ENCODE measurements at regions not wholly inside any gene's neighbourhood (a gene's known extent, or its start where the extent isn't known, plus 50 kb on each side); places are given as distances from the start of the nearest gene placed in this dataset.

DNA sequence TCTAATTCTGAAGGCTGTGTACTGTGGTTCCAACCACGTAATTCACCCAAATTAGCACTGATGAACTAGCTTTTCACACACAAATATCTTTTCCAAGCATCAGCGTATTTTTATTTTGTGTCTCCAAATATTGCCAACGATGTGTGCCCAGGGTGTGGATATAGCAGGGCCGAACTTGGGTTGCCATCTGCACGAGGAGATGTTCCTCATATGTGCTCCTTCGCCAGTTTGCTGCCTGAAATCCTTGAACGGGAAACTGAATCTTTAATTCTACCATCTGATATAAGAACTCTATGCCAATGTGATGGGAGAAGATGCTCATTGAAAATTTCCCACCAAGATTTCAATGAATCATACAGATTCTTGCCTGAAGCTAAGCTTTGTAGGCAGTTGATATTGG is 121.5 kb upstream of the ZNF438 start:
- TF ChIP-seq, protein P1, sequence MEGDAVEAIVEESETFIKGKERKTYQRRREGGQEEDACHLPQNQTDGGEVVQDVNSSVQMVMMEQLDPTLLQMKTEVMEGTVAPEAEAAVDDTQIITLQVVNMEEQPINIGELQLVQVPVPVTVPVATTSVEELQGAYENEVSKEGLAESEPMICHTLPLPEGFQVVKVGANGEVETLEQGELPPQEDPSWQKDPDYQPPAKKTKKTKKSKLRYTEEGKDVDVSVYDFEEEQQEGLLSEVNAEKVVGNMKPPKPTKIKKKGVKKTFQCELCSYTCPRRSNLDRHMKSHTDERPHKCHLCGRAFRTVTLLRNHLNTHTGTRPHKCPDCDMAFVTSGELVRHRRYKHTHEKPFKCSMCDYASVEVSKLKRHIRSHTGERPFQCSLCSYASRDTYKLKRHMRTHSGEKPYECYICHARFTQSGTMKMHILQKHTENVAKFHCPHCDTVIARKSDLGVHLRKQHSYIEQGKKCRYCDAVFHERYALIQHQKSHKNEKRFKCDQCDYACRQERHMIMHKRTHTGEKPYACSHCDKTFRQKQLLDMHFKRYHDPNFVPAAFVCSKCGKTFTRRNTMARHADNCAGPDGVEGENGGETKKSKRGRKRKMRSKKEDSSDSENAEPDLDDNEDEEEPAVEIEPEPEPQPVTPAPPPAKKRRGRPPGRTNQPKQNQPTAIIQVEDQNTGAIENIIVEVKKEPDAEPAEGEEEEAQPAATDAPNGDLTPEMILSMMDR (IDR thresholded peaks at IDR 0.05): no peak
- TF ChIP-seq ZFX (IDR thresholded peaks at IDR 0.05; ENCODE audit: borderline replicate concordance): no peak

All from 22Rv1 (cell line).